Mammary epithelial cell (primary cell): ENCODE measurements at regions not wholly inside any gene's neighbourhood (a gene's known extent, or its start where the extent isn't known, plus 50 kb on each side); places are given as distances from the start of the nearest gene placed in this dataset.

Experiments used
- CTCF ChIP-seq, 2 donors: IDR thresholded peaks in 1 of 2; conservative IDR thresholded peaks in 1 of 2; 2 replicates each; pipeline ENCODE4 v1.5.1; 2011 to 2012; ENCODE audit warnings: inconsistent platforms in 2 of 2, low read length in 2 of 2, mild to moderate bottlenecking in 2 of 2, control low read depth in 1 of 2, low read depth in 1 of 2; ENCODE audit not compliant: insufficient read depth in 1 of 2; ENCODE audit errors: extremely low read depth in 1 of 2
- EZH2 ChIP-seq: IDR thresholded peaks from 2 replicates; pipeline ENCODE4 v1.6.1; 2012; ENCODE audit warnings: low read length, inconsistent platforms, borderline replicate concordance

- TF ChIP-seq CTCF (conservative IDR thresholded peaks at IDR 0.05 in 1 of 2, IDR thresholded peaks at IDR 0.05 in 1 of 2; ENCODE audit: extremely low read depth in 1 of 2, insufficient read depth in 1 of 2, low read depth in 1 of 2, low read length in 2 of 2) (no peak), EZH2 (no peak)
These were observed 303.4 kb downstream of the FGF13 start for GRCh38 chrX:138408101-138408500.
